Mesendoderm (in vitro differentiated cells): ENCODE measurements at regions not wholly inside any gene's neighbourhood (a gene's known extent, or its start where the extent isn't known, plus 50 kb on each side); places are given as distances from the start of the nearest gene placed in this dataset.

Experiments used
- DNase-seq: peaks from one replicate; pipeline ENCODE4 v3.0.0; 2013
- H2AK5ac ChIP-seq: 2 replicates; pipeline ENCODE4 v1.6.1; 2013; ENCODE audit warnings: low read length, inconsistent platforms
- H2BK120ac ChIP-seq: 2 replicates; pipeline ENCODE4 v1.6.1; 2013; ENCODE audit warnings: low read depth, mild to moderate bottlenecking, low read length, moderate library complexity, mixed read lengths
- H2BK15ac ChIP-seq: replicated peaks from 2 replicates; pipeline ENCODE4 v1.6.1; 2013; ENCODE audit warnings: low read depth, mild to moderate bottlenecking, moderate library complexity
- H2BK5ac ChIP-seq: 2 replicates; pipeline ENCODE4 v1.6.1; 2013; ENCODE audit warnings: low read length, inconsistent platforms
- H3K18ac ChIP-seq: 2 replicates; pipeline ENCODE4 v1.6.1; 2013; ENCODE audit warnings: mild to moderate bottlenecking, low read length, mixed read lengths
- H3K23ac ChIP-seq: one replicate; pipeline ENCODE4 v1.6.1; 2013; ENCODE audit warnings: low read length
- H3K27ac ChIP-seq: 2 replicates; pipeline ENCODE4 v1.5.1; 2013; ENCODE audit warnings: low read depth, mild to moderate bottlenecking, inconsistent platforms, low read length, moderate library complexity
- H3K27me3 ChIP-seq: 2 replicates; pipeline ENCODE4 v1.6.1; 2013; ENCODE audit warnings: low read length, control low read depth, mild to moderate bottlenecking, inconsistent platforms; ENCODE audit not compliant: insufficient read depth, poor library complexity
- H3K36me3 ChIP-seq: 2 replicates; pipeline ENCODE4 v1.6.1; 2013; ENCODE audit warnings: low read length, inconsistent platforms; ENCODE audit not compliant: control insufficient read depth, insufficient read depth
- H3K4ac ChIP-seq: one replicate; pipeline ENCODE4 v1.6.1; 2013; ENCODE audit warnings: low read depth, mild to moderate bottlenecking, low read length, moderate library complexity
- H3K4me1 ChIP-seq: 2 replicates; pipeline ENCODE4 v1.6.1; 2013; ENCODE audit warnings: low read depth, low read length, inconsistent platforms; ENCODE audit not compliant: control insufficient read depth
- H3K4me2 ChIP-seq: 2 replicates; pipeline ENCODE4 v1.6.1; 2013; ENCODE audit warnings: low read length
- H3K4me3 ChIP-seq: 2 replicates; pipeline ENCODE4 v1.5.1; 2013; ENCODE audit warnings: mild to moderate bottlenecking, low read length
- H3K56ac ChIP-seq: one replicate; pipeline ENCODE4 v1.6.1; 2013; ENCODE audit warnings: low read length
- H3K79me1 ChIP-seq: 2 replicates; pipeline ENCODE4 v1.6.1; 2013; ENCODE audit warnings: low read length, inconsistent platforms
- H3K79me2 ChIP-seq: 2 replicates; pipeline ENCODE4 v1.6.1; 2013; ENCODE audit warnings: mild to moderate bottlenecking, low read length; ENCODE audit not compliant: control insufficient read depth, insufficient read depth
- H3K9ac ChIP-seq: 2 replicates; pipeline ENCODE4 v1.6.1; 2013; ENCODE audit warnings: low read length, inconsistent platforms
- H4K5ac ChIP-seq: one replicate; pipeline ENCODE4 v1.6.1; 2013; ENCODE audit warnings: low read length
- H4K8ac ChIP-seq: one replicate; pipeline ENCODE4 v1.6.1; 2013; ENCODE audit warnings: low read depth, mild to moderate bottlenecking, control low read depth, low read length, moderate library complexity
- WGBS: extraction: QIAGEN DNeasy Blood & Tissue Kit; methylation state at CpG from one replicate; pipeline ENCODE4 v1.1.7; 2013; ENCODE audit warnings: low lambda C conversion rate, missing lambda C conversion rate; ENCODE audit not compliant: insufficient coverage; ENCODE audit errors: extremely low coverage; 5-methylcytosine and 5-hydroxymethylcytosine counted together

GRCh38 chr10:108633046-108633445, 1290.3 kb downstream of the XPNPEP1 start:
- no peak overlapping the region for H2AK5ac ChIP-seq
- H3K56ac ChIP-seq = no peak overlapping the region
- H4K5ac ChIP-seq = no peak overlapping the region
- H3K4me1 ChIP-seq = peaks cover 3% of the 10 kb centered on the region
- H3K9ac ChIP-seq = no peak overlapping the region
- no peaks in the 10 kb centered on the region for H3K36me3 ChIP-seq
- H2BK15ac ChIP-seq = no peak overlapping the region
- no peak overlapping the region for H3K23ac ChIP-seq
- H3K4me2 ChIP-seq = no peak overlapping the region
- no peaks in the 10 kb centered on the region for H3K79me2 ChIP-seq
- H3K27me3 ChIP-seq = no peaks in the 10 kb centered on the region
- H4K8ac ChIP-seq = no peak overlapping the region
- no peak overlapping the region for H2BK5ac ChIP-seq
- no peak overlapping the region for H3K18ac ChIP-seq
- no peaks in the 10 kb centered on the region for H3K79me1 ChIP-seq
- no peak for DNase-seq
- WGBS = no CpG with 5 or more reads among the region's 2 CpGs
- no peak overlapping the region for H3K4ac ChIP-seq
- H3K4me3 ChIP-seq = no peak overlapping the region
- no peak overlapping the region for H3K27ac ChIP-seq
- H2BK120ac ChIP-seq = no peak overlapping the region

GRCh38 chr10:108632144-108632543, 1291.2 kb downstream of the XPNPEP1 start:
- Histone ChIP-seq H4K5ac (no peak overlapping the region), H2AK5ac (no peak overlapping the region), H3K79me2 (no peaks in the 10 kb centered on the region), H2BK15ac (no peak overlapping the region), H4K8ac (no peak overlapping the region), H3K79me1 (no peaks in the 10 kb centered on the region), H3K27ac (no peak overlapping the region), H3K27me3 (no peaks in the 10 kb centered on the region), H3K36me3 (no peaks in the 10 kb centered on the region), H2BK120ac (no peak overlapping the region), H2BK5ac (no peak overlapping the region), H3K4me2 (no peak overlapping the region), H3K4me3 (no peak overlapping the region), H3K18ac (no peak overlapping the region), H3K4ac (no peak overlapping the region), H3K56ac (no peak overlapping the region), H3K9ac (no peak overlapping the region), H3K4me1 (peaks cover 3% of the 10 kb centered on the region), H3K23ac (no peak overlapping the region)
- no CpG with 5 or more reads among the region's 1 CpG for WGBS
- peak; percentile 52 for DNase-seq

- Histone ChIP-seq H3K9ac (no peak overlapping the region), H3K27ac (no peak overlapping the region), H3K4me3 (no peak overlapping the region), H2AK5ac (no peak overlapping the region), H3K36me3 (no peaks in the 10 kb centered on the region), H2BK15ac (no peak overlapping the region), H3K18ac (no peak overlapping the region), H3K4me1 (peaks cover 3% of the 10 kb centered on the region), H3K27me3 (no peaks in the 10 kb centered on the region), H2BK120ac (no peak overlapping the region), H4K5ac (no peak overlapping the region), H4K8ac (no peak overlapping the region), H3K56ac (no peak overlapping the region), H3K23ac (no peak overlapping the region), H2BK5ac (no peak overlapping the region), H3K79me2 (no peaks in the 10 kb centered on the region), H3K4me2 (no peak overlapping the region), H3K79me1 (no peaks in the 10 kb centered on the region), H3K4ac (no peak overlapping the region)
- no peak for DNase-seq
- no CpG with 5 or more reads among the region's 2 CpGs for WGBS
Observed at GRCh38 chr10:108631332-108631731, 1292.0 kb downstream of the XPNPEP1 start.

GRCh38 chr10:108629834-108630233, 1293.5 kb downstream of the XPNPEP1 start:
- Histone ChIP-seq H2BK15ac (no peak overlapping the region), H3K79me2 (no peaks in the 10 kb centered on the region), H3K4me2 (no peak overlapping the region), H3K4me1 (peaks cover 3% of the 10 kb centered on the region), H2BK120ac (no peak overlapping the region), H3K36me3 (no peaks in the 10 kb centered on the region), H4K8ac (no peak overlapping the region), H3K18ac (no peak overlapping the region), H4K5ac (no peak overlapping the region), H3K23ac (no peak overlapping the region), H2BK5ac (no peak overlapping the region), H3K27me3 (no peaks in the 10 kb centered on the region), H3K9ac (no peak overlapping the region), H3K4ac (no peak overlapping the region), H3K4me3 (no peak overlapping the region), H2AK5ac (no peak overlapping the region), H3K27ac (no peak overlapping the region), H3K79me1 (no peaks in the 10 kb centered on the region), H3K56ac (no peak overlapping the region)
- DNase-seq = no peak
- WGBS = no CpG with 5 or more reads among the region's 3 CpGs

- Histone ChIP-seq H3K4me1 (no peaks in the 10 kb centered on the region), H2BK120ac (no peak overlapping the region), H3K9ac (no peak overlapping the region), H2AK5ac (no peak overlapping the region), H3K56ac (no peak overlapping the region), H3K4ac (no peak overlapping the region), H3K4me3 (no peak overlapping the region), H2BK5ac (no peak overlapping the region), H3K79me2 (no peaks in the 10 kb centered on the region), H3K27ac (no peak overlapping the region), H3K4me2 (no peak overlapping the region), H4K8ac (no peak overlapping the region), H3K27me3 (no peaks in the 10 kb centered on the region), H3K79me1 (no peaks in the 10 kb centered on the region), H3K18ac (no peak overlapping the region), H2BK15ac (no peak overlapping the region), H4K5ac (no peak overlapping the region), H3K23ac (no peak overlapping the region), H3K36me3 (no peaks in the 10 kb centered on the region)
- WGBS = no CpG with 5 or more reads among the region's 1 CpG
- DNase-seq = no peak
Observed at GRCh38 chr10:108624052-108624451, 1299.3 kb downstream of the XPNPEP1 start.

GRCh38 chr10:108620821-108621534, 1302.3 kb downstream of the XPNPEP1 start:
- Histone ChIP-seq H3K4me2 (no peak overlapping the region), H3K4me1 (no peaks in the 10 kb centered on the region), H3K18ac (no peak overlapping the region), H3K79me1 (no peaks in the 10 kb centered on the region), H4K5ac (no peak overlapping the region), H2AK5ac (no peak overlapping the region), H3K36me3 (no peaks in the 10 kb centered on the region), H3K79me2 (no peaks in the 10 kb centered on the region), H3K4me3 (no peak overlapping the region), H3K9ac (no peak overlapping the region), H3K4ac (no peak overlapping the region), H3K56ac (no peak overlapping the region), H3K23ac (no peak overlapping the region), H2BK15ac (no peak overlapping the region), H2BK120ac (no peak overlapping the region), H3K27ac (no peak overlapping the region), H3K27me3 (no peaks in the 10 kb centered on the region), H2BK5ac (no peak overlapping the region), H4K8ac (no peak overlapping the region)
- no peak for DNase-seq
- no CpG with 5 or more reads among the region's 1 CpG for WGBS
